Skeletal muscle satellite cell (primary cell): ENCODE measurements at regions not wholly inside any gene's neighbourhood (a gene's known extent, or its start where the extent isn't known, plus 50 kb on each side); places are given as distances from the start of the nearest gene placed in this dataset.

Source experiments
- H3K27me3 ChIP-seq: 2 replicates; pipeline ENCODE4 v1.7.0; 2013; ENCODE audit warnings: low read length; ENCODE audit not compliant: control insufficient read depth, insufficient read depth
- H3K36me3 ChIP-seq: 2 replicates; pipeline ENCODE4 v1.7.0; 2013; ENCODE audit warnings: mild to moderate bottlenecking, control low read depth, low read length; ENCODE audit not compliant: insufficient read depth
- H3K4me1 ChIP-seq: 2 replicates; pipeline ENCODE4 v1.7.0; 2013; ENCODE audit warnings: low read length; ENCODE audit not compliant: control insufficient read depth, insufficient read depth
- H3K4me2 ChIP-seq: 2 replicates; pipeline ENCODE4 v1.7.0; 2013; ENCODE audit warnings: mild to moderate bottlenecking, low read length
- H3K4me3 ChIP-seq: 2 replicates; pipeline ENCODE4 v1.7.0; 2013; ENCODE audit warnings: low read length
- H3K9ac ChIP-seq: 2 replicates; pipeline ENCODE4 v1.7.0; 2013; ENCODE audit warnings: mild to moderate bottlenecking, low read depth, low read length, moderate library complexity
- H3K9me3 ChIP-seq: replicated peaks from 2 replicates; pipeline ENCODE4 v1.7.0; 2013; ENCODE audit warnings: mild to moderate bottlenecking, control low read depth, low read length

- H3K9ac ChIP-seq, result no peak overlapping the region
- H3K9me3 ChIP-seq, result no peaks in the 10 kb centered on the region
- no peaks in the 10 kb centered on the region for H3K4me1 ChIP-seq
- no peak overlapping the region for H3K4me2 ChIP-seq
- H3K4me3 ChIP-seq, result no peak overlapping the region
- H3K27me3 ChIP-seq, result peaks cover 83% of the 10 kb centered on the region
- H3K36me3 ChIP-seq, result no peaks in the 10 kb centered on the region
Observed at GRCh38 chr5:141760753-141761152, 78.7 kb upstream of the ARAP3 start.

GRCh38 chr5:141760193-141760592, 78.2 kb upstream of the ARAP3 start:
- H3K4me1 ChIP-seq, result no peaks in the 10 kb centered on the region
- no peaks in the 10 kb centered on the region for H3K9me3 ChIP-seq
- H3K27me3 ChIP-seq, result peaks cover 84% of the 10 kb centered on the region
- no peak overlapping the region for H3K9ac ChIP-seq
- no peaks in the 10 kb centered on the region for H3K36me3 ChIP-seq
- no peak overlapping the region for H3K4me2 ChIP-seq
- no peak overlapping the region for H3K4me3 ChIP-seq

GRCh38 chr5:141758310-141758998, 76.4 kb upstream of the ARAP3 start:
- Histone ChIP-seq H3K27me3 (peaks cover 83% of the 10 kb centered on the region), H3K4me1 (no peaks in the 10 kb centered on the region), H3K9me3 (no peaks in the 10 kb centered on the region), H3K9ac (no peak overlapping the region), H3K4me3 (no peak overlapping the region), H3K36me3 (no peaks in the 10 kb centered on the region), H3K4me2 (no peak overlapping the region)

- H3K27me3 ChIP-seq, result peaks cover 80% of the 10 kb centered on the region
- no peaks in the 10 kb centered on the region for H3K4me1 ChIP-seq
- H3K9ac ChIP-seq, result no peak overlapping the region
- H3K4me3 ChIP-seq, result no peak overlapping the region
- H3K4me2 ChIP-seq, result no peak overlapping the region
- H3K9me3 ChIP-seq, result no peaks in the 10 kb centered on the region
- H3K36me3 ChIP-seq, result no peaks in the 10 kb centered on the region
Observed at GRCh38 chr5:141757402-141757801, 75.4 kb upstream of the ARAP3 start.

GRCh38 chr5:141756196-141756595, 74.2 kb upstream of the ARAP3 start:
- Histone ChIP-seq H3K9ac (no peak overlapping the region), H3K27me3 (peaks cover 79% of the 10 kb centered on the region), H3K4me1 (no peaks in the 10 kb centered on the region), H3K4me2 (no peak overlapping the region), H3K36me3 (no peaks in the 10 kb centered on the region), H3K9me3 (no peaks in the 10 kb centered on the region), H3K4me3 (no peak overlapping the region)

GRCh38 chr5:141753971-141754713, 72.1 kb upstream of the ARAP3 start:
- no peaks in the 10 kb centered on the region for H3K9me3 ChIP-seq
- no peak overlapping the region for H3K9ac ChIP-seq
- H3K4me1 ChIP-seq, result no peaks in the 10 kb centered on the region
- no peaks in the 10 kb centered on the region for H3K36me3 ChIP-seq
- peaks cover 81% of the 10 kb centered on the region for H3K27me3 ChIP-seq
- no peak overlapping the region for H3K4me2 ChIP-seq
- H3K4me3 ChIP-seq, result no peak overlapping the region

DNA sequence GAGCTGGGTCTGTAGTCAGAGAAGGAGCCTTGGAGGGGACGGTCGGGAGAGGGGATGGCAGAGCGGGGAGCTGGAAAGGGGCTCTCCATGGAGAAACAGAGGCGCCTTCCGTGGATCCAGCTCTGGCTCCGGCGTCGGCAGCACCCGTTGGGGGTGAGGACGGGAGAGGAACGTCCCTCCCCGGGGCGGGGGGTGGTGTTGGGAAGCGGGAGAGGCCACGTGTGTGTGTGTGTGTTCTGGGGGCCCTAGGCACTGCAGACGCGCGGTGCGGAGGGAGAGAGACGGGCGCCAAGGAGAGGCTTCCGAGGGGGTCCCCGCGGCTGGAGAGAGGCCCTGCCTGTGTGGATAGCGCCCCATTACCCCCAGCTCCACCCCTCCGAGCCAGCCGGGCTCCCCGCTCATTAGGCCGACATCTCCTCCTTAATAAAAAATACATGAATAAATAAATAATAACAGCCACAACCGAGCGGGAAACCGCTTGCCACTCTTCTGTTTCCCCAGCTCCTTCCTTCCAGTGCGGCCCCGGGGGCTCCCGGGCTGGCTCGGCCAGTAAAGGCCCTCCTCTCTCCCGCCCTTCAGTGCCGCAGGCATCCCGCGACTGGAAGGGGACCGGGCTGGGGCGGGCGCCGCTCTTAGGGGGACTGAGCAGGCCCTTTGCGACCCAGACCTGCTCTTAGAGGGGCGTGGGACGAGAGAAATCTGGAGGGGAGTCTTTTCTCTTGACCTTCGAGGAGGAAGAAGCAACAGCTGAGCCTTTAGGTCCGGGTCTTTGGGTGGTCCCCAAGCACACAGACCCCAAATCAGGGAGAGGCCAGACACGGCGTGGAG, 71.3 kb upstream of the ARAP3 start:
- no peaks in the 10 kb centered on the region for H3K36me3 ChIP-seq
- H3K9me3 ChIP-seq, result no peaks in the 10 kb centered on the region
- no peak overlapping the region for H3K4me2 ChIP-seq
- H3K9ac ChIP-seq, result no peak overlapping the region
- no peaks in the 10 kb centered on the region for H3K4me1 ChIP-seq
- H3K27me3 ChIP-seq, result peaks cover 78% of the 10 kb centered on the region
- H3K4me3 ChIP-seq, result no peak overlapping the region

- no peaks in the 10 kb centered on the region for H3K4me1 ChIP-seq
Observed at GRCh38 chr5:141747152-141748141, 65.4 kb upstream of the ARAP3 start.

GRCh38 chr5:141746395-141746794, 64.4 kb upstream of the ARAP3 start:
- H3K9me3 ChIP-seq, result no peaks in the 10 kb centered on the region
- no peak overlapping the region for H3K4me3 ChIP-seq
- no peak overlapping the region for H3K9ac ChIP-seq
- no peak overlapping the region for H3K4me2 ChIP-seq
- H3K27me3 ChIP-seq, result peaks cover 48% of the 10 kb centered on the region
- no peaks in the 10 kb centered on the region for H3K4me1 ChIP-seq
- H3K36me3 ChIP-seq, result no peaks in the 10 kb centered on the region

More at GRCh38 chr5:141747152-141748141, 65.4 kb upstream of the ARAP3 start:
- Histone ChIP-seq H3K9ac (no peak overlapping the region), H3K9me3 (no peaks in the 10 kb centered on the region), H3K36me3 (no peaks in the 10 kb centered on the region), H3K4me3 (no peak overlapping the region), H3K4me2 (no peak overlapping the region), H3K27me3 (peaks cover 58% of the 10 kb centered on the region)

DNA sequence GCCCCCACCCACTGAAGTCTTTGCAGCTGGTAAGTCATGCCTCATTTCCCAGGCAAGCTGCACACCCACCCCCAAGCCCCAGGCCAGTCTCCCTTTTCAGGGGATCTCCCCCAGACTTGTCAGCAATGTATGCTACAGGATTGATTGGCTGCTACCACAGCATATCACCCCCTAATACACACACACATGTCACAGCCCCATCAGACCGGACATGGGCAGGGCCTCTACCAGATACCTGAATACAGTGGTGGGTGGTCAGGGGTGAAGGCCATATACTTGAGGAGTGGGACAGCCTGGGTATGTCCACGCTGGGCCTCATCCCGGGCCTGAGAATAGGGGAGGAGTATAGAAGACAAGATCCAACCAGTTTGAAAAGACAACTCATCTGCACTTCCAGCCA, 63.4 kb upstream of the ARAP3 start:
- peaks cover 40% of the 10 kb centered on the region for H3K27me3 ChIP-seq
- no peak overlapping the region for H3K9ac ChIP-seq
- no peak overlapping the region for H3K4me3 ChIP-seq
- no peak overlapping the region for H3K4me2 ChIP-seq
- no peaks in the 10 kb centered on the region for H3K36me3 ChIP-seq
- no peaks in the 10 kb centered on the region for H3K4me1 ChIP-seq
- no peaks in the 10 kb centered on the region for H3K9me3 ChIP-seq
